Retinal pigment epithelial cell (primary cell): ENCODE measurements at regions not wholly inside any gene's neighbourhood (a gene's known extent, or its start where the extent isn't known, plus 50 kb on each side); places are given as distances from the start of the nearest gene placed in this dataset.

ENCODE experiments used
- DNase-seq: peaks from one replicate; pipeline ENCODE4 v3.0.0-alpha.2; 2010; ENCODE audit warnings: low read depth
- H3K4me3 ChIP-seq: 2 replicates; pipeline ENCODE4 v1.5.1; 2011; ENCODE audit warnings: mild to moderate bottlenecking, low read length, control low read depth, moderate library complexity
- TF ChIP-seq, protein P1 (sequence below): conservative IDR thresholded peaks from 2 replicates; pipeline ENCODE4 v1.5.1; 2011; ENCODE audit warnings: low read depth, low read length, control low read depth, inconsistent platforms

DNA sequence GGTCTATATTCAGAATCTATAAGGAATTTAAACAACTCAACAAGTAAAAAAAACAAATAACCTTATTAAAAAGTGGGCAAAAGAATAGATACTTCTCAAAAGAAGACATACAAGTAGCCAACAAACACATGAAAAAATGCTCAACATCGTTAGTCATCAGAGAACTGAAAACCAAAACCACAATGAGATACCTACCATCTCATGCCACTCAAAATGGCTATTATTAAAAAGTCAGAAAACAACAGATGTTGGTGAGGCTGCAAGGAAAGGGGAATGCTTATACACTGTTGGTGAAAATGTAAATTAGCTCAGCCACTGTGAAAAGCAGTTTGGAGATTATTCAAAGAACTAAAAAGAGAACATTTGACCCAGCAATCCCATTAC, 201.6 kb downstream of the QDPR start:
- H3K4me3 ChIP-seq = no peak overlapping the region
- no peak for DNase-seq
- TF ChIP-seq, protein P1, sequence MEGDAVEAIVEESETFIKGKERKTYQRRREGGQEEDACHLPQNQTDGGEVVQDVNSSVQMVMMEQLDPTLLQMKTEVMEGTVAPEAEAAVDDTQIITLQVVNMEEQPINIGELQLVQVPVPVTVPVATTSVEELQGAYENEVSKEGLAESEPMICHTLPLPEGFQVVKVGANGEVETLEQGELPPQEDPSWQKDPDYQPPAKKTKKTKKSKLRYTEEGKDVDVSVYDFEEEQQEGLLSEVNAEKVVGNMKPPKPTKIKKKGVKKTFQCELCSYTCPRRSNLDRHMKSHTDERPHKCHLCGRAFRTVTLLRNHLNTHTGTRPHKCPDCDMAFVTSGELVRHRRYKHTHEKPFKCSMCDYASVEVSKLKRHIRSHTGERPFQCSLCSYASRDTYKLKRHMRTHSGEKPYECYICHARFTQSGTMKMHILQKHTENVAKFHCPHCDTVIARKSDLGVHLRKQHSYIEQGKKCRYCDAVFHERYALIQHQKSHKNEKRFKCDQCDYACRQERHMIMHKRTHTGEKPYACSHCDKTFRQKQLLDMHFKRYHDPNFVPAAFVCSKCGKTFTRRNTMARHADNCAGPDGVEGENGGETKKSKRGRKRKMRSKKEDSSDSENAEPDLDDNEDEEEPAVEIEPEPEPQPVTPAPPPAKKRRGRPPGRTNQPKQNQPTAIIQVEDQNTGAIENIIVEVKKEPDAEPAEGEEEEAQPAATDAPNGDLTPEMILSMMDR = no peak

DNA sequence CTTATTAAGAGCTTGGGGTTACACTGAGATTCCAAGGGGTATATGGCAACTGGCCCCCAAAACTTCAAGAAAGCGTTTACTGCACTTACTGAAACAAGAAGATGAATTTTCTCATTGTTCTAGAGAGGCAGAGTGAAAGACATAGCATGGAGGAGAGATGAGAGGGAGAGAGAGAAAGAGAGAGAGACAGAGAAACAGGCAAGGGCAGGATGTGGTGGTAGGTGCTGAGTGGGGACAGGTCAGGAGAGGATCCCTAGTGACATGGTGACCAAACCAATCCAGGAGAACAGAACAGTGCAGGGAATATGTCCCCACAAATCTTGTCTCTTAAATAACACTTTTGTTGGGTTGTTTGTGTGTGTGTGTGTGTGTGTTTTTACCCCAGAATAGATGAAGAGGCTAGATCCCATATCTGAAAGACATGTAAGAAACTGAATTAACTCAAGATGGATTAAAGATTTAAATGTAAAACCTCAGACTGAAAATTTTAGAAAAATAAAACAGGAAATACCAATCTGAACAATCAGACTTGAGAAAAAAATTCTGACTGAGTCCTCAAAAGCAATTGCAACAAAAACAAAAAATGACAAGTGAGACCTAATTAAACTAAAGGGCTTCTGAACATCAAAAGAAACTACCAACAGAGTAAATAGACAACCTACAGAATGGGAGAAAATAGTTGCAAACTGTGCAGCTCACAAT, 202.2 kb downstream of the QDPR start:
- H3K4me3 ChIP-seq = no peak overlapping the region
- TF ChIP-seq, protein P1 = no peak
- no peak for DNase-seq

- TF ChIP-seq, protein P1 = no peak
- DNase-seq = no peak
- no peak overlapping the region for H3K4me3 ChIP-seq
These were observed 210.0 kb downstream of the QDPR start for GRCh38 chr4:17301869-17302268.

DNA sequence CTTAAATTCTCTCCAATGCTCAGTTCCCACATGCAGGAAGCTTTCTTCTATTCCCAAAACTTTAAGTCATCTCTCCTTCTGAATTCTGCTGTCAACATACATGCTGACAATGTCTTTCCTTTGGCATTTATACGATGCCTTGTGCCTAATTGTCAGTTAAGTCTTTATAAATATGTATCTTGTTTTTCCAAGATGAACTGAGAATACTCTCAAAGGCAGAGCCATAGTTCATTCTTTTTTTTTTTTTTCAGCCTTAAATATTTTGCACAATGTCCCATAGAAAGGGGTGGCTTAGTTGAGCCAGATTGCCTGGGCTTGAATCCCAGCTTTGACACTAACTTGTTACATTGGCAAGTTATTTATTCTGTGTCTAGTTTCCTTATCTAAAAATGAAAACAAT, 210.6 kb downstream of the QDPR start:
- TF ChIP-seq, protein P1 = no peak
- no peak overlapping the region for H3K4me3 ChIP-seq
- no peak for DNase-seq

GRCh38 chr4:17296921-17297890, 214.7 kb downstream of the QDPR start:
- H3K4me3 ChIP-seq = no peak overlapping the region
- TF ChIP-seq, protein P1 = no peak
- no peak for DNase-seq

DNA sequence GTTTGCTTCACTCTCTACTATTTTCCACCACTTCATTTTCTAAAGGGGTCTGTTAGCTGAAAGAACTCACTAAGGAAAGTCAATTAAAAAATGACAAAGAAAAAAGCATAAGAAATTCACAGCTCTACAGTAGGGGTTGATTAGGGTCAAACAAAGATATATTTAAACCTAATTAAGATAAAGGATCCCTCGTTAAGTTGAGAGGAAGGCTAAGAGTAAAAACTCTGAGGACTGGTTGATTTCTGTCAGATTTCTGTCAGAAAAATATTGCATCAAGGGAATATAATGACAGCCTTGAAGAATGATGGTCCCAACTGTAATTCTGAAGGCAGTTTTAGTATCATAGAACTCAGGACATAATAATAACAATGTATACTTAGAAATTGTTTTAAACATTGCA, 218.0 kb downstream of the QDPR start:
- DNase-seq = no peak
- H3K4me3 ChIP-seq = no peak overlapping the region
- TF ChIP-seq, protein P1 = no peak

- TF ChIP-seq, protein P1 = no peak
- DNase-seq = no peak
- no peak overlapping the region for H3K4me3 ChIP-seq
These were observed 223.7 kb downstream of the QDPR start for GRCh38 chr4:17288151-17288550.
